HAP-1 (cell line): ENCODE measurements at regions not wholly inside any gene's neighbourhood (a gene's known extent, or its start where the extent isn't known, plus 50 kb on each side); places are given as distances from the start of the nearest gene placed in this dataset.

ENCODE experiments used
- DNase-seq, 2 experiments: peaks; one replicate each; pipeline ENCODE4 v3.0.0-alpha.2; 2016 to 2020; ENCODE audit warnings: low spot score in 2 of 2
- H3K27me3 ChIP-seq: fragments of 250-450 bp; sonication (Bioruptor Pico); 2 replicates; pipeline ENCODE4 v1.5.1; 2020; ENCODE audit warnings: low read depth, mild to moderate bottlenecking, moderate library complexity
- H3K36me3 ChIP-seq: fragments of 250-450 bp; sonication (Bioruptor Pico); replicated peaks from 2 replicates; pipeline ENCODE4 v1.5.1; 2020; ENCODE audit warnings: mild to moderate bottlenecking
- H3K4me1 ChIP-seq: fragments of 250-450 bp; sonication (Bioruptor Pico); 2 replicates; pipeline ENCODE4 v1.5.1; 2020; ENCODE audit warnings: mild to moderate bottlenecking
- H3K4me3 ChIP-seq: fragments of 250-450 bp; sonication (Bioruptor Pico); 2 replicates; pipeline ENCODE4 v1.5.1; 2020; ENCODE audit warnings: mild to moderate bottlenecking, moderate library complexity
- H3K9me3 ChIP-seq: fragments of 250-450 bp; sonication (Bioruptor Pico); 2 replicates; pipeline ENCODE4 v1.5.1; 2020; ENCODE audit warnings: mild to moderate bottlenecking, moderate library complexity
- in situ Hi-C: fragments of 300-500 bp; cut with MboI; formaldehyde crosslinking; loops from 3 replicates; pipeline ENCODE4 v1.14.3; 2020; ENCODE audit warnings: low sequenced_read_pairs, inconsistent platforms, mixed read lengths

DNA sequence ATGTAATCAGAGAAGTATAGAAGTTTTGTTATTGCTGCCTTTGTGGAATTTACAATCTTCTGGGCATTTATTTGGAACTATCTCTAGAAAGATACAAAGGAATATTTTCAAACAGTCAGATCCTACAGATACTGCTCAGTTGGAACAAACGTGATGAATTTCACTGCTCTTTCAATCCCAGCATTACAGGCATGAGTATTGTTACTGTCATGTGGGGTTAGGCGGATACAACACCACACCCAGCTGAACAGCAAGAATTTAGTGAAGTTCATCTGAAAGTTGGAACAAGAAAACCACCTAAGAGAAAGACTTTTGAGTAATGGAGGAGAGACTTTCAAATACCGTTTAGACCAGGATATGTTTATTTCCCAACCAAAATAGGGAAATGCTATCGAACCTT is 123.3 kb upstream of the PLXNC1 start:
- H3K4me3 ChIP-seq, result no peak overlapping the region
- no peaks in the 10 kb centered on the region for H3K27me3 ChIP-seq
- no peaks in the 10 kb centered on the region for H3K36me3 ChIP-seq
- DNase-seq, result no peak
- peaks cover 9% of the 10 kb centered on the region; the same call in 1 of the 2 replicates for H3K9me3 ChIP-seq
- in situ Hi-C loops, result no loop called here
- no peaks in the 10 kb centered on the region for H3K4me1 ChIP-seq

DNA sequence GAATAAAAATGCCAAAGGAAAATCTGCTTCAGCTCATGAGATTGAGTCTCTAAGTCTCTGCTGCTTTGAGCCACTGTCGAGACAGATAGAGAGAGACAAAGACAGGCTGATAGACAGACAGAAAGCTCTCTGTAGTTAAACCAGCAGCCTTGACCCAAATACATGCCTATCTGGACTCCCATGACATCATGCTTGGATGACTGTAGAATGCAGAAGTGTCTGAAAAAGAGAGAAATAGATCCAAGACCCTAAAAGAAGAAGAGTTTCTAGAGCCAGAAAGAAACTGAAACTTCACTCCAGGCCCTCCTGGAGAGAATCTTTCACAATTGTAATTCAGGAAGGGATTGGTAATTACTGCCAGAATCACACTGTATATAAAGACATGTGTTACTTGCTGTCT is 122.6 kb upstream of the PLXNC1 start:
- DNase-seq, result no peak
- H3K4me3 ChIP-seq, result no peak overlapping the region

DNA sequence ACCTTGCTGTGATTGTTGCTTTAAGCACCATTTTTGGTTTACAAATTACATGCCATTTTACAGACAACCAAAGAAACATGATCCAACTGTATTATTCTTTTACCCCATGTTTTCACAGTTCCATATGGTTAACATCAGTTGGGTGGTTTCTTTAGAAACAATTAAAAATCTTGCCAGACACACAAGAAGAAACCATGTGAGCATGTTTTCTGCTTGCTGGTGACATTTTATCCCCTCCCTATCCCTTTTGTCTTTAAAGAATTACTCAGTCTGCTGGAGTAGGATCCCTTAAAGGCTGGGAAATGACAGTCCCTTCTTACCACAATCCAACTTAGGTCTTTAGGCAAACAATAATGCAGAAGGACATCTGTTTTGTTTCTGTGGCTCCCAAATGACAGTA is 121.8 kb upstream of the PLXNC1 start:
- H3K9me3 ChIP-seq, result peaks cover 9% of the 10 kb centered on the region; the same call in 1 of the 2 replicates
- H3K4me3 ChIP-seq, result no peak overlapping the region
- H3K27me3 ChIP-seq, result no peaks in the 10 kb centered on the region
- H3K36me3 ChIP-seq, result no peaks in the 10 kb centered on the region
- in situ Hi-C loops, result no loop called here
- DNase-seq, result no peak
- H3K4me1 ChIP-seq, result no peaks in the 10 kb centered on the region

More for the DNA sequence above, 122.6 kb upstream of the PLXNC1 start:
- Histone ChIP-seq H3K27me3 (no peaks in the 10 kb centered on the region), H3K9me3 (peaks cover 9% of the 10 kb centered on the region; the same call in 1 of the 2 replicates), H3K36me3 (no peaks in the 10 kb centered on the region), H3K4me1 (no peaks in the 10 kb centered on the region)
- in situ Hi-C loops, result no loop called here

DNA sequence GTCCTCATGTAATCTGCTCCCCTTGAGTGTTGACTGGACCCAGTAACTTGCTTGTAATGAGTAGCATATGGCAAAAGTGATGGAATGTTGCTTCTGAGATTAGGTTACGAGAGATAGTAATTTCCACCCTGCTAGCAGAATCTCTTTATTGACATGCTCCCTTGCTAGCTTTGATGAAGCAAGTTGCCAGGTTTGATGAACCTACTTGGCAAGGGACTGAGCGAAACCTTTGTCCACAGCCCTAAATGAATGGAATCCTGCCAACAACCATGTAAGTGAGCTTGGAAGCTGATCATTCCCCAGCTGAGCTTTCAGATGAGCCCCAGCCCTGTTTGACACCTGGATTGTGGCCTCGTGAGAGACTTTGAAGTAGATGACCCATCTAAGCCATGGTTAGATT is 120.8 kb upstream of the PLXNC1 start:
- Histone ChIP-seq H3K4me1 (no peaks in the 10 kb centered on the region), H3K9me3 (peaks cover 9% of the 10 kb centered on the region; the same call in 1 of the 2 replicates), H3K27me3 (no peaks in the 10 kb centered on the region), H3K36me3 (no peaks in the 10 kb centered on the region), H3K4me3 (no peak overlapping the region)
- no peak for DNase-seq
- in situ Hi-C loops, result no loop called here

DNA sequence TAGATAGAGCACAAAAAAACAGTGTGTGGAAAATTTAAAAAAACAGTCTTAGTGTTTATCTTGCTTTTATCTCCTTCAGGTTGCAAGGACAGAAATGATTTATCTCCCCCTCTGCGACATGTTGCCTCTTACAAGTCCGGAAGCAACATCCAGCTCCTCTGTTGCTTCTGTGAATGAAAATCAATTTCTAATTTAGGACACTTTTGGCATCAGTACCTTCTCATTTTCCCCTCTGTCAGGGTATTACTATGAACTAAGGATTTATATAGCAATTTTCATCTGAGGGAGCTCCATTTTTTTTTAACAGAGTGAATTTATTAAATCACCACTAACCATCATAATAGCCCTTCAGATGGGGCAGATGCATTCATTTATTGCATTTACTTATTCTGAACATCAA is 116.6 kb upstream of the PLXNC1 start:
- Histone ChIP-seq H3K27me3 (no peaks in the 10 kb centered on the region), H3K4me3 (no peak overlapping the region), H3K9me3 (no peaks in the 10 kb centered on the region; the same call in 1 of the 2 replicates), H3K4me1 (no peaks in the 10 kb centered on the region), H3K36me3 (no peaks in the 10 kb centered on the region)
- in situ Hi-C loops, result no loop called here
- no peak for DNase-seq

DNA sequence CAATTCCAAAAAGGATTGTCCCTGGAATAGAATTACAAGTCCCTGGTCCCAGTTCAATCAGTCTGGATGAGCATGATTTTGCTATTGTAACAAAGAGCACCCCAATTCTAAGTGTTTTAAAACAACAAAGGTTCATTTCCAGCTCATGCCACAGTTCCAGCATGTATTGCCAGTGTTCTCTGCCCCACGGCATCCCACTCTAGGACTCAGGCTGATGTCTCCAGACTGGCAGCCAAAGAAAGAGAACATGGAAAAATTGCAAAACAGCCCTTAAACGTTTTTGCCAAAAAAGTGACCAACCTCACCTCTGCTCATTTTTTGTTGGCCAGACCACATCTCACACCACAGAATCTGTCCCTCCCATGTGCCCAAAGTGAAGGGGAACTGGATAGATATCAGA is 116.0 kb upstream of the PLXNC1 start:
- Histone ChIP-seq H3K9me3 (no peaks in the 10 kb centered on the region; the same call in 1 of the 2 replicates), H3K4me3 (no peak overlapping the region), H3K36me3 (no peaks in the 10 kb centered on the region), H3K27me3 (no peaks in the 10 kb centered on the region), H3K4me1 (no peaks in the 10 kb centered on the region)
- no peak for DNase-seq
- in situ Hi-C loops, result no loop called here

DNA sequence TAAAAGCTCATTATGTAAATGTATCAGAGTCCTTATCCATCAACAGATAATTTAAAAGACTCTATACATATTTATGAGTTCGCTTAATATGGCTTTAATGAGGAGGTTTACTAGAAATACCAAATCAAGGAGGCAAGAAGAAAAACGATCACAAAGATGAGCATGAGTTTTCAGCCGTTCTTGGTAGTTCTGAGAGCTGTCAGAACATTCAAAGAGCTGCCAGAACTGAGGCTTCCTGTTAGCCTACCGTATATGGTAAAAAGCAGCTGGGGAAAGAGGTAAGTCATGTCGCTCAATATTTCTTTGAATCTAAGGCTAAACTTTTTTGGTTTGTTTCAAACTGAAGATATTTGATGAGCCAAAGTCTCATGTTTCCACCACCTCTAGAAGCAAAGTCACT is 115.3 kb upstream of the PLXNC1 start:
- no peak for DNase-seq
- Histone ChIP-seq H3K4me3 (no peak overlapping the region), H3K4me1 (no peaks in the 10 kb centered on the region), H3K9me3 (no peaks in the 10 kb centered on the region; the same call in 1 of the 2 replicates), H3K27me3 (no peaks in the 10 kb centered on the region), H3K36me3 (no peaks in the 10 kb centered on the region)
- in situ Hi-C loops, result no loop called here

DNA sequence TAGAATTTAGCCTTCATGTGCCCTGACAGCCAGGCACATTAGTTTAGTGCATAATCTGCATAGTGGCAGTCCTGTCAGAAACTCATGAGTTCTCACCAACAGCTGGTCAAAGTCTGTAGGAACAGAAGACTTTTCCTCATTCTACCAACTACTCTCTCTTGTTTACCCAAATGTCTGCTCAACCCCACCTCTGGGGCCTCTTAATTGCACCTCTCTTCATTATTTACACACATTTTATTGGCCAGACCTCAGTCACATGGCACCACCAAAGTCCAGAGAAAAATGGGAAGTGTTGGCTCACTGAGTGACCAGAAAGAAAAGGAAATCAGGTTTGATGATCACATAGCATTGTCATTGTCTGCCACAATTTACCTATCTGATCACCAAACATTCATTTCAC is 114.6 kb upstream of the PLXNC1 start:
- DNase-seq, result no peak
- in situ Hi-C loops, result no loop called here

DNA sequence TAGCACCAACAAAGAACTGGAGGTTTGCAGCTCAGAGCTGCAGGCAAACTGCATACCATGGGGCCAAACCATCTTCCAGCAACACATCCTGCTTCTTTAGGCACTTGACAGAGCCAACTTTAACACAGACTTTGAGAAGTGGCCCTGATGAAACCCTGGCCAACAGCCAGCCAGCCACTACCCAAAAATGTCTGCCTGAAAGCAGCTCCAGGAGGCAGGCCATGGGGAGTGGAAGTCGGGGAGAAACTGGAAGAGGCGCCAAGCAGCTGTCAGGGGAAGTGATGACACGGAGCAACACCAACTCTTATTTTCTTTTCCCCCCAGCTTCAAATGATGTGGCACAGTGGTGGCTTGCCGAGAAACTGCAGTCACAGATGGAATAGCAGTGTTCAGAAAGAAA is 110.9 kb upstream of the PLXNC1 start:
- no peak overlapping the region for H3K4me3 ChIP-seq
- no peak for DNase-seq
- in situ Hi-C loops, result no loop called here
- no peaks in the 10 kb centered on the region for H3K9me3 ChIP-seq
- H3K27me3 ChIP-seq, result no peaks in the 10 kb centered on the region
- no peaks in the 10 kb centered on the region for H3K4me1 ChIP-seq
- no peaks in the 10 kb centered on the region for H3K36me3 ChIP-seq

More for the DNA sequence above, 114.6 kb upstream of the PLXNC1 start:
- Histone ChIP-seq H3K4me3 (no peak overlapping the region), H3K36me3 (no peaks in the 10 kb centered on the region), H3K27me3 (no peaks in the 10 kb centered on the region), H3K4me1 (no peaks in the 10 kb centered on the region), H3K9me3 (no peaks in the 10 kb centered on the region; the same call in 1 of the 2 replicates)

DNA sequence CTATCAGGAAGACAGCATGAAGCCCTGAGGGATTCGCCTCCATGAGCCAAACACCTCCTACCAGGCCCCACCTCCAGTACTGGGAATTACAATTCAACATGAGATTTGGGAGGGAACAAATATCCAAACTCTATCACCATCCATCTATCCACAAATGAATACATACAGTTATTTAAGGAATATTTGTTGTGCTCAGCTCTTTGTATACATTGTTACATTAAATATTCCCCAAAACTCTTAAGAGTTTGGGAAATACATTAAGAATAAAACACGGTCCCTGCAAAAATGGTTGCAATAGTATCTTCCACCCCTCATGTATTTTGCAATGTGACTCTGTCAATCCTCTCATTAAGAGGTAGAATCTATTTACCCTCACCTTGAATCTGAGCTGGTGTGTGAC is 109.8 kb upstream of the PLXNC1 start:
- Histone ChIP-seq H3K27me3 (no peaks in the 10 kb centered on the region), H3K4me1 (no peaks in the 10 kb centered on the region), H3K36me3 (no peaks in the 10 kb centered on the region), H3K9me3 (no peaks in the 10 kb centered on the region), H3K4me3 (no peak overlapping the region)
- no peak for DNase-seq
- in situ Hi-C loops, result no loop called here

DNA sequence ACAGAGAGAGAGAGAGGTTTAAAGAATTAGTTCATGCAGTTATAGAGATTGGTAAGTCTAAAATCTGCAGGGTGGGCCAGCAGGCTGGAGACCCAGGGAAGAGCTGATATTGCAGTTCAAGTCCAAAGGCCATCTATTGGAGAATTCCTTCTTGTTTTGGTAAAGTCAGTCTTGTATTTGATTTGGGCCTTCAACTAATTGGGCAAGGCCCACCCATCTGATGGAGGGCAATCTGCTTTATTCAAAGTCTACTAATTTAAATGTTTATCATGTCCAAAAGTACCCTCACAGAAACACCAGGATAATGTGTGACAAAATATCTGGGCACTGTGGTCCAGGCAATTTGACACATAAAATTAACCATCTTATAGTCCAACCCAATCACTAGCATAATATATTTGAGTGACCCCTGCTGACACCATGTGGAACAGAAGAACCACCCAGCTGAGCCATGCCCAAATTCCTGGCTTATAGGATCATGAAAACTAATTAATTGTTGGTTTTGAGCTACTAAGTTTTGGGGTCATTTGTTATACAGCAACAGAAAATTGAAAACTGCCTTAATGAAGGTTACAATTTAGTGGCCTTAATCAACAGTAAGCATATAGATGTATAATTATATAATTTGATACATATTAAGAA is 109.1 kb upstream of the PLXNC1 start:
- no peaks in the 10 kb centered on the region for H3K27me3 ChIP-seq
- DNase-seq, result no peak
- no peaks in the 10 kb centered on the region for H3K4me1 ChIP-seq
- no peaks in the 10 kb centered on the region for H3K9me3 ChIP-seq
- H3K4me3 ChIP-seq, result no peak overlapping the region
- no peaks in the 10 kb centered on the region for H3K36me3 ChIP-seq
- in situ Hi-C loops, result no loop called here

DNA sequence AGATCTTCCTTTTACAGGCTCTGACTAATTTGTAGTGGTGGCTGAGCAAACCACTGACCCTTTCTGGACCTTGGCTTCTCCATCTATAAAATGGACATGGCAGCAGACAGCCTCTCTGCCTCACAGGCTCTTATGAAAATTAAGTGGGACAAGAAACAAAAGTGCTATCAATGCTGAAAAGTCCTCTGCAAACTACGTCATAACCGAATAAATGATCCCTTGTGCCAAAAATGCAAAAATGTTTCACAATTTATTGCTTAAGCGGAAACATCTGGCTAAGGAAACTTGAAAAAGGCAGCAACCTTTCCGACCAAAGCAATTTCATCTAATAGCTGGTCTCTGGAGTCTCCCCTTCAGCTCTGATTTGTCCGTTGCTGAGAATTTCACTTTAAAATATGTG is 108.5 kb upstream of the PLXNC1 start:
- no peaks in the 10 kb centered on the region for H3K4me1 ChIP-seq
- no peaks in the 10 kb centered on the region for H3K9me3 ChIP-seq
- H3K36me3 ChIP-seq, result no peaks in the 10 kb centered on the region
- no peak overlapping the region for H3K4me3 ChIP-seq
- in situ Hi-C loops, result no loop called here
- no peak for DNase-seq
- no peaks in the 10 kb centered on the region for H3K27me3 ChIP-seq

DNA sequence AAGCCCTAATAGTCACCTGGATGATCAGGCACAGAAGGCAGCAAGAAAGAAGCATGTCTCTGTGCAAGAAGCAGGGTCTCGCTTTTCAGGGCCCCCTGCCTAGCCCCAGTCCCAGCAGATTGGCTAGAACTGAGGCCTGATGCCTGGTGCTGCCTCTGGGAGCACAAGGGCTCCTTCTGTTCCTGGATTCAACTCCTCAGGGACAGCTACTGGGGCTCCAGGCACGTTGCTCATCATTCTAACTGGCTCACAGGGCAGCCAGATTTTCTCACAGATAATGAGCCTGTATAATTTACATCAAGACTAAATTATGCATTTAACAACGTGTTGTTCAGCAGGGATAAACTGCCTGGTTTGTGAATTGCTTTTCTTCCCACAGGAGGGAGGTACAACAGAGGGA is 106.5 kb upstream of the PLXNC1 start:
- Histone ChIP-seq H3K27me3 (no peaks in the 10 kb centered on the region), H3K4me1 (no peaks in the 10 kb centered on the region), H3K4me3 (no peak overlapping the region), H3K36me3 (no peaks in the 10 kb centered on the region), H3K9me3 (no peaks in the 10 kb centered on the region)
- in situ Hi-C loops, result no loop called here
- DNase-seq, result no peak

DNA sequence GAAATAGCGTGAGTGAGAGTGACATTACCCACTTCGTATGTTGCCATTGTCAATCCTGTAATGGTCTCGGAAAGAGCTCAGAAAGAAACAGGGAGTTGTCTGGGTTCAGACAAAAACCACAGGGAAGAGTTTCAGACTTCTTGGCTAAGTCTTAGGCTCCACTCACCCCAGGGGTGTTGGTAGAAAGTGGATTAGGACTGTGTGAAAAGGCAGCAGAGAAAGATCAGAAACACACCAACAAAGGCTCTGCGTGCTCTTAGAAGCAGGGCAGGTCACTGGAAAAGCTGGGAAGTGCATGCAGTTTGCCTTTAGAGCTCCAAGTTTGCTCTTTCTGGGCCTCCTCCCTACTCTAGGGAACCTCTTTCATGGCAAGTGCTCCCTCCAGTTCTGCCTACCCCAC is 106.1 kb upstream of the PLXNC1 start:
- no peaks in the 10 kb centered on the region for H3K36me3 ChIP-seq
- no peaks in the 10 kb centered on the region for H3K9me3 ChIP-seq
- in situ Hi-C loops, result no loop called here
- no peak for DNase-seq
- no peak overlapping the region for H3K4me3 ChIP-seq
- no peaks in the 10 kb centered on the region for H3K4me1 ChIP-seq
- no peaks in the 10 kb centered on the region for H3K27me3 ChIP-seq
